Mesenchymal stem cell (in vitro differentiated cells and primary cell): ENCODE measurements at regions not wholly inside any gene's neighbourhood (a gene's known extent, or its start where the extent isn't known, plus 50 kb on each side); places are given as distances from the start of the nearest gene placed in this dataset.
"Not testable (repeated sequence)": the region's sequence is repeated elsewhere in the genome, so short reads cannot be mapped to it uniquely, and the experiment has no call there.

Experiments
- DNase-seq: peaks from one replicate; pipeline ENCODE4 v3.0.0-alpha.2; 2013
- H2AFZ ChIP-seq: one replicate; pipeline ENCODE4 v1.6.1; 2013; ENCODE audit warnings: low read depth, mild to moderate bottlenecking, control low read depth, inconsistent platforms, low read length, moderate library complexity
- H2AK5ac ChIP-seq: 2 replicates; pipeline ENCODE4 v1.6.1; 2013; ENCODE audit warnings: low read length, moderate library complexity, mild to moderate bottlenecking, inconsistent platforms; ENCODE audit not compliant: severe bottlenecking
- H2BK120ac ChIP-seq: one replicate; pipeline ENCODE4 v1.6.1; 2013; ENCODE audit warnings: low read depth, mild to moderate bottlenecking, inconsistent platforms, low read length, moderate library complexity
- H2BK12ac ChIP-seq, 2 experiments: one replicate each; pipeline ENCODE4 v1.6.1; 2013; ENCODE audit warnings: inconsistent platforms in 2 of 2, low read length in 2 of 2, mild to moderate bottlenecking in 2 of 2, moderate library complexity in 2 of 2, control low read depth in 1 of 2
- H2BK15ac ChIP-seq: one replicate; pipeline ENCODE4 v1.6.1; 2013; ENCODE audit warnings: mild to moderate bottlenecking, low read depth, inconsistent platforms; ENCODE audit not compliant: poor library complexity, severe bottlenecking
- H2BK5ac ChIP-seq: 2 replicates; pipeline ENCODE4 v1.6.1; 2013; ENCODE audit warnings: low read depth, mild to moderate bottlenecking, low read length, control low read depth, inconsistent platforms; ENCODE audit not compliant: poor library complexity, severe bottlenecking
- H3K14ac ChIP-seq, 2 experiments: one replicate each; pipeline ENCODE4 v1.6.1; 2013; ENCODE audit warnings: inconsistent platforms in 2 of 2, low read length in 2 of 2, control low read depth in 1 of 2, mild to moderate bottlenecking in 1 of 2, moderate library complexity in 1 of 2
- H3K18ac ChIP-seq, 2 experiments: one replicate each; pipeline ENCODE4 v1.6.1; 2013; ENCODE audit warnings: inconsistent platforms in 2 of 2, low read length in 2 of 2, control low read depth in 1 of 2, low read depth in 1 of 2, mild to moderate bottlenecking in 1 of 2
- H3K23ac ChIP-seq, 2 experiments: one replicate each; pipeline ENCODE4 v1.6.1; 2013; ENCODE audit warnings: inconsistent platforms in 2 of 2, low read length in 2 of 2, mild to moderate bottlenecking in 2 of 2, moderate library complexity in 2 of 2, control low read depth in 1 of 2
- H3K27ac ChIP-seq: 2 replicates; pipeline ENCODE4 v1.5.1; 2013; ENCODE audit warnings: mild to moderate bottlenecking, moderate library complexity, low read length, control low read depth, inconsistent platforms; ENCODE audit not compliant: poor library complexity, severe bottlenecking
- H3K27me3 ChIP-seq, 2 experiments: 2 replicates each; pipeline versions ENCODE4 v1.6.1 to v1.7.0; 2013; ENCODE audit warnings: low read length in 2 of 2, mild to moderate bottlenecking in 2 of 2, moderate library complexity in 2 of 2, control low read depth in 1 of 2, inconsistent platforms in 1 of 2; ENCODE audit not compliant: control insufficient read depth in 1 of 2, insufficient read depth in 1 of 2
- H3K36me3 ChIP-seq, 2 experiments: 2 replicates each; pipeline versions ENCODE4 v1.6.1 to v1.7.0; 2013; ENCODE audit warnings: low read length in 2 of 2, control low read depth in 1 of 2, inconsistent platforms in 1 of 2, low read depth in 1 of 2, mild to moderate bottlenecking in 1 of 2; ENCODE audit not compliant: insufficient read depth in 2 of 2, control insufficient read depth in 1 of 2
- H3K4ac ChIP-seq, 2 experiments: one replicate each; pipeline ENCODE4 v1.6.1; 2013; ENCODE audit warnings: inconsistent platforms in 2 of 2, low read length in 2 of 2, mild to moderate bottlenecking in 2 of 2, moderate library complexity in 2 of 2, control low read depth in 1 of 2, low read depth in 1 of 2
- H3K4me1 ChIP-seq: 2 replicates; pipeline ENCODE4 v1.6.1; 2013; ENCODE audit warnings: low read depth, low read length, control low read depth; ENCODE audit not compliant: control insufficient read depth, insufficient read depth
- H3K4me2 ChIP-seq: 2 replicates; pipeline ENCODE4 v1.6.1; 2013; ENCODE audit warnings: low read length, mild to moderate bottlenecking, inconsistent platforms; ENCODE audit not compliant: poor library complexity, severe bottlenecking
- H3K4me3 ChIP-seq, 2 experiments: 2 replicates each; pipeline versions ENCODE4 v1.5.1 to v1.7.0; 2013; ENCODE audit warnings: low read length in 2 of 2, mild to moderate bottlenecking in 2 of 2, control low read depth in 1 of 2, low read depth in 1 of 2; ENCODE audit not compliant: insufficient read depth in 1 of 2
- H3K79me1 ChIP-seq: replicated peaks from 2 replicates; pipeline ENCODE4 v1.6.1; 2013; ENCODE audit warnings: mild to moderate bottlenecking, control low read depth, low read length, inconsistent platforms; ENCODE audit not compliant: poor library complexity, severe bottlenecking
- H3K9ac ChIP-seq: 2 replicates; pipeline ENCODE4 v1.7.0; 2013; ENCODE audit warnings: mild to moderate bottlenecking, low read length, moderate library complexity
- H3K9me3 ChIP-seq: 2 replicates; pipeline ENCODE4 v1.7.0; 2013; ENCODE audit warnings: mild to moderate bottlenecking, low read length; ENCODE audit not compliant: control insufficient read depth
- H4K8ac ChIP-seq: one replicate; pipeline ENCODE4 v1.6.1; 2013; ENCODE audit warnings: inconsistent platforms, mild to moderate bottlenecking, low read length, moderate library complexity
- H4K91ac ChIP-seq: one replicate; pipeline ENCODE4 v1.6.1; 2013; ENCODE audit warnings: mild to moderate bottlenecking, low read length, inconsistent platforms
- WGBS: methylation state at CpG from one replicate; pipeline ENCODE4 v1.1.7; 2013; ENCODE audit warnings: mixed read lengths; 5-methylcytosine and 5-hydroxymethylcytosine counted together

DNA sequence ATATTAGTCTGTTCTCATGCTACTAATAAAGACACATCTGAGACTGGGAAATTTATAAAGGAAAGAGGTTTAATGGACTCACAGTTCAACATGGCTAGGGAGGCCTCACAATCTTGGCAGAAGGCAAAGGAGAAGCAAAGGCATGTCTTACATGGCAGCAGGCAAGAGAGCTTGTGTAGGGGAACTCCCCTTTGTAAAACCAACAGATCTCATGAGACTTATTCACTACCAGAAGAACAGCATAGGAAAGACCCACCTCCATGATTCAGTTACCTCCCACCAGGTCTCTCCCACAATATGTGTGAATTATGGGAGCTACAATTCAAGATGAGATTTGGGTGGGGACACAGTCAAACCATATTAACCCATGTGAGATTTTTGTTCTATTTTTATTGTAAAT is 244.5 kb upstream of the TRIB2 start:
- not testable (repeated sequence) for H3K4me2 ChIP-seq, H2BK120ac ChIP-seq, H2AK5ac ChIP-seq, H3K27me3 ChIP-seq, H3K18ac ChIP-seq, H4K91ac ChIP-seq, H3K9me3 ChIP-seq, H3K4ac ChIP-seq, H3K23ac ChIP-seq, H3K36me3 ChIP-seq, H3K9ac ChIP-seq, H3K14ac ChIP-seq, H3K27ac ChIP-seq, DNase-seq, H3K4me1 ChIP-seq, H4K8ac ChIP-seq, H2BK12ac ChIP-seq, H2BK5ac ChIP-seq, H3K79me1 ChIP-seq, H3K4me3 ChIP-seq, H2AFZ ChIP-seq, H2BK15ac ChIP-seq

DNA sequence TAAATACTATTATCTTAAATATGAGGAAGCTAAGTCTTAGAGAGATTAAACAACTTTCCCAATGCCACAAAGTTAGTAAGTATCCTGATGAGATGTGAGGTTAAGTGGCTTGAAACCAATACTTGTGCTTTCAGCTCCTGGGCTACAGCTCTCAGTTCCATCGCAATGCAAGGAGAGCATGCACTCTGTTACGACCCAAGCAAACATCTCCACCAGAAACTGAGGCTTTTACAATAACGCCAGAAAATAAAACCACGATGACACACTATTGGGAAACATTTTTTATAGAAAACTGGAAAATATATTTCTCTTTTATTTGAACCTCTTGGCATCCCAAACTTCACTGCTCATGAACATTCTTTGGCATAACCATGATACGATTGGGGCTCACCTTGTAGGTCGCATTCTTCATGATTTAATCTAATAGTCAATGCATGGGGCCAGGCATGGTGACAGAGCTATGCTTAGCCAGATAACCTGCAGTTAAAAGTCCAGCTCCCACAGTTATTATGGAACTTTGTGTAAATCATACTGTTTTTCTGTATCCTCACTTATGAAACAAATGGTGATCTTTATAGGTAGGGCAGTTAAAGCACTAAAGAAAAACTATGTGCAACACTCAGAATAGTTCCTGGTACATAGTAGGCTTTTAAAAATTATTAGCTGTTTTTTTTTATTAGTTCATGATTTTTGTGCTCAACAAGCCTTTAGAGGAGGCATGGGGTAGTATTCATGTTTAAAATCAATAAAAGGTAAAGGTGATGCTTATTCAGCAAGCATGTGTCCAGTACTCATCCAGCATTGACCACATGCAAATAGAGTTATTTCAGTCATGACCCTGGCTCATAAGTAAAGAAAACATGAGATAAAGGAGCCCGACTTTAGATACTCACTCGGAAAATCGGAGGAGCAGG is 238.3 kb upstream of the TRIB2 start:
- no peaks in the 10 kb centered on the region for H3K9me3 ChIP-seq
- H2BK120ac ChIP-seq, result no peak overlapping the region
- no peaks in the 10 kb centered on the region for H3K4me1 ChIP-seq
- H2BK5ac ChIP-seq, result no peak overlapping the region
- no peak overlapping the region for H3K18ac ChIP-seq
- H4K8ac ChIP-seq, result no peak overlapping the region
- H3K36me3 ChIP-seq, result no peaks in the 10 kb centered on the region
- no peak overlapping the region for H3K4me2 ChIP-seq
- no peaks in the 10 kb centered on the region for H3K27me3 ChIP-seq
- H4K91ac ChIP-seq, result no peak overlapping the region
- no peak overlapping the region for H2AFZ ChIP-seq
- DNase-seq, result no peak
- H3K4ac ChIP-seq, result no peak overlapping the region
- no peak overlapping the region for H3K27ac ChIP-seq
- no peaks in the 10 kb centered on the region for H3K79me1 ChIP-seq
- H3K23ac ChIP-seq, result no peak overlapping the region
- H2AK5ac ChIP-seq, result no peak overlapping the region
- H3K9ac ChIP-seq, result peak overlapping the region; percentile 52
- WGBS, result 96% methylated on average over 8 of the region's 9 CpGs
- no peak overlapping the region for H2BK12ac ChIP-seq
- H3K14ac ChIP-seq, result no peak overlapping the region
- no peak overlapping the region for H2BK15ac ChIP-seq
- no peak overlapping the region for H3K4me3 ChIP-seq

- Histone ChIP-seq H2BK15ac (no peak overlapping the region), H3K14ac (no peak overlapping the region), H3K23ac (no peak overlapping the region), H3K27ac (no peak overlapping the region), H3K36me3 (no peaks in the 10 kb centered on the region), H3K79me1 (no peaks in the 10 kb centered on the region), H3K4me2 (no peak overlapping the region), H2BK5ac (peak overlapping the region; percentile 31), H4K8ac (no peak overlapping the region), H2AFZ (no peak overlapping the region), H3K4me1 (no peaks in the 10 kb centered on the region), H3K4ac (no peak overlapping the region), H3K27me3 (no peaks in the 10 kb centered on the region), H2BK12ac (no peak overlapping the region), H3K9me3 (no peaks in the 10 kb centered on the region), H4K91ac (no peak overlapping the region), H3K18ac (no peak overlapping the region), H2BK120ac (no peak overlapping the region), H2AK5ac (no peak overlapping the region), H3K9ac (peak overlapping the region; percentile 52), H3K4me3 (no peak overlapping the region)
- no peak for DNase-seq
- WGBS, result 91% methylated on average over 1 of the region's 1 CpG
Measured at GRCh38 chr2:12479065-12479601, 237.6 kb upstream of the TRIB2 start.

DNA sequence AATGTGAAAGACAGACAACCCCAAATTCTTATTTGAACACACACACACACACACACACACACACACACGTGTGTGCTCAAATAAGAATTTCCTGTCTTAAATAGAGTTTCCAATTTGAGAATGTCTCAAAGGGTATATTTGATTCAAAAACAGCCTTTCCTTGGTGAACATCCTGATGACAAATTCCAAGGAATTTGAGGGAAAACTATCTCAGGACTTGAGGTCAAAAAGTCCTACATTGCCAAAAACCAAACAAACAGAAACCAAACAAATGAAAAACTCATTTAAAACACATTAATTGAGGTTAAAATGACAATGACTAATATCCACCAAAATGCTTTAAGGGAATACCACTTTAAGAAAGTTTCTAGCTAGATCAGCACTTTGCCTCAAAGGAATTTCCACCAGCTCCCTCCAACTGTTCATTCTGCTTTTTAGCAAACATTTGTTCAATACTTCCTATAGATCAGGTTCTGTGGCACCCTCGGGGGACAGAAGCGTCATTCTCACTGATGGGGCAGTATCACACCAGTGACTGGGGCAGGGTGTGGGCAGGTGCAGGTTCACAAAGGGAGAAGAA is 232.1 kb upstream of the TRIB2 start:
- Histone ChIP-seq H3K18ac (no peak overlapping the region), H3K4me2 (no peak overlapping the region), H3K79me1 (no peaks in the 10 kb centered on the region), H2AFZ (no peak overlapping the region), H2AK5ac (no peak overlapping the region), H2BK15ac (no peak overlapping the region), H3K36me3 (no peaks in the 10 kb centered on the region), H3K23ac (peak overlapping the region in 1 of 2 experiments; percentile 34), H2BK120ac (no peak overlapping the region), H3K9ac (no peak overlapping the region), H4K91ac (peak overlapping the region; percentile 5), H3K27me3 (peaks cover 0 to 4% of the 10 kb centered on the region in 2 experiments), H3K4ac (no peak overlapping the region), H3K27ac (no peak overlapping the region), H3K14ac (peak overlapping the region in 1 of 2 experiments; percentile 93), H2BK12ac (peak overlapping the region; percentile 14 to 79), H3K4me1 (peaks cover 4% of the 10 kb centered on the region), H4K8ac (no peak overlapping the region), H3K4me3 (no peak overlapping the region), H3K9me3 (no peaks in the 10 kb centered on the region), H2BK5ac (no peak overlapping the region)
- 89% methylated on average over 2 of the region's 3 CpGs for WGBS
- no peak for DNase-seq
